NCI-H2171 treated with DMSO at 0.1 percent for 48 hours (cell line): ENCODE measurements at regions not wholly inside any gene's neighbourhood (a gene's known extent, or its start where the extent isn't known, plus 50 kb on each side); places are given as distances from the start of the nearest gene placed in this dataset.

ENCODE experiments used
- DNase-seq: peaks from one replicate; lab custom pipeline; 2025; lab: John Stamatoyannopoulos, UW

DNA sequence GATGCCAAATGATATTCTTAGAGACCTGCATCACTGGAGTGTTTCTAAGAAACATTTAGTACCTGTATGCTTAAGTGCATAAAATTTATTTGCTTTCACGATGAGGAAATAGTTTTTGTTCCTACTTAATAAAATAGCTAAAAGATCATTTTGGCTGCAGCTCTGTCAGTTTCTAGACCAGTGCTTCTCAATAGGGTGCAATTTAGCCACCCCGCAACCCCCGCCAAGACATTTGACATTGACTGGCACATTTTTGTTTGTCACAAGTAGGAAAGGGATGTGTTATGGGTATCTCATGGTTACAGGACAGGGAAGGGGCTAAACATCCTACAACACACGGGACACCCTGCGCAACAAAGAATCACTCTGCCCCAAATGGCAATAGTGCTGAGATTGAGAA, 335.7 kb upstream of the HSF2 start:
- no peak for DNase-seq

DNA sequence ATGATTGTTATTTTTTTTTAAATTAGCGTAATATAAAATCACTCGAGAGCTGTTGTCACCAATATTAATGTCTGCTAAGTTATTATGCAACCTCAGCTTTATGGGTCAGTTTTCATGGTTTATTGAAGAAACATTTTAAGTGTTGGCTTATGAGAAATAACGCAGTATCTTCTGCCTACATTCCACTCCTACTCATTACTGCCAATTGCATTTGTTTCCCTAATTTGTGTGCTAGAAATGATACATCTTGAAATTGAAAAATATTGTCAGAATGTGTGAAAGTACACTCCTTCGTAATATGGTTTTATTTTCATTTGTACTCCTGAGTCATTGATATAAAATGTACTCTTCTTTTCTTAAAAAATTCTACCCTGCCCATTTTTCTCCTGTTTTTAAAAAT, 333.3 kb upstream of the HSF2 start:
- DNase-seq = no peak

DNA sequence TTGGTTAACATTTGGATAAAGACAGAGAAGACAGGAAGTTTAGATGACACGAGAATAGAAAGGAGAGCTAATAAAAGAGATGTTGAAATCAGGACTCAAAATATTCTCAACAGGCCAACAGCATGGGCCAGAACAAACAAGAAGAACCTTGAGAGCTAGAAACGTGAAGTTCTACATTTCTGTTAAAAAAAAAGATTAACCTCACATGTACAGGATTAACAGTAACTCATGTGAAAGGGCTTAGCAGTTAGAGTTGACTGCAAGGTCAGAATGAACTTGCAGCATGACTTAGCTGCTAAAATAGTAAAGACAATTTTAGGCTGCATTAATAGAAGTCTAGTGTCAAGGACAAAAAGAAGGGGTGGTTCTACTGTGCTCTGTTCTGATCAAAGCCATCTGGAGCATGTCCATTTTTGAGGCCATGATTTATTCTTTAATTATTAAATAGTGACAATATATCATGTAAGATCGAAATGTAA, 331.1 kb upstream of the HSF2 start:
- no peak for DNase-seq

DNA sequence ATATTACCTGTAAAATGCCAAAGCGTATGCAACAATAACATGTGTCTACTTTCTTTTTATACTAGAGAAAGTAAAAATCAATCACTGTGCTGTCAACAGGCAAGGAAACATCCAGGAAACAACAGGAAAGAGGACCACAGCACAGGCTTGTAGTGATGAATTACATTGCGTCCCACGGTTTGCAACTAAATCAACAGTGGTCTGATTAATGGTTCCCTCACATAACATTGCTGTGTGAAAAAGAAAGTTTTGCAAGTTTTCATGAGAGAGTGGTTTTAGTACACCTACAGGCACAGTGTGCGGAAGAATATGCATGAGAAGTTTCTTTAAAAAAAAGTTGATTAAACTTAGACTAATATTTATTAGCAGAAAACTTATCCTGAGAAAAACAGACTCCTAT, 329.5 kb upstream of the HSF2 start:
- no peak for DNase-seq

DNA sequence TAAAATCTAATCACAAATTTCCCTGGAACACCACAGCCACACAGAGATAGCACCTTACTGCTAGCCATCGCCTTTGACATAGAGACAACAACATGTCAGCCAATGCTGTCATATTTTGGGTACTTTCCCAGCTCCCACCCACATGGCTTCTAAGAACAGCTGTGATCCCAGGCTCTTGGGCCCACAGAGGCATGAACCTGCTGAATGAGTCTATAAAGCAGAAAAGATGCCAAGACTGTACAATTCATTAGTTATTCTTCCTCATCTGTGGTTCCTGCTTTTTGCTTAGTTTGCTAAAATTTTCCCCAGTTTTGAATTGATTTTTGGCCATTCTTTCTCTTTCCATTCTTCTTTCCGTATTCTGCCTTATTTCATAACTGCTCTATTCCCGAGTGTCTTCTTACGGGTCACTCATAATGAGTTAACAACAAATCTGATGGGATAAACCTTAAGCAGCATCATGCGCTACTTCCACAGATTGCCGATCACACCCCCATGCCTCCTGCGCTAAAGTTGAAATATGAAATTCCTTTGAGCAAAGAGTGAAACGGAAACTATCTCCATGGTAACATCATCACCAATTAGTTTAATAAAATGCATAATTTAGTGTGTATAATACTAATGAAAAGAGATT, 327.3 kb upstream of the HSF2 start:
- DNase-seq = no peak

DNA sequence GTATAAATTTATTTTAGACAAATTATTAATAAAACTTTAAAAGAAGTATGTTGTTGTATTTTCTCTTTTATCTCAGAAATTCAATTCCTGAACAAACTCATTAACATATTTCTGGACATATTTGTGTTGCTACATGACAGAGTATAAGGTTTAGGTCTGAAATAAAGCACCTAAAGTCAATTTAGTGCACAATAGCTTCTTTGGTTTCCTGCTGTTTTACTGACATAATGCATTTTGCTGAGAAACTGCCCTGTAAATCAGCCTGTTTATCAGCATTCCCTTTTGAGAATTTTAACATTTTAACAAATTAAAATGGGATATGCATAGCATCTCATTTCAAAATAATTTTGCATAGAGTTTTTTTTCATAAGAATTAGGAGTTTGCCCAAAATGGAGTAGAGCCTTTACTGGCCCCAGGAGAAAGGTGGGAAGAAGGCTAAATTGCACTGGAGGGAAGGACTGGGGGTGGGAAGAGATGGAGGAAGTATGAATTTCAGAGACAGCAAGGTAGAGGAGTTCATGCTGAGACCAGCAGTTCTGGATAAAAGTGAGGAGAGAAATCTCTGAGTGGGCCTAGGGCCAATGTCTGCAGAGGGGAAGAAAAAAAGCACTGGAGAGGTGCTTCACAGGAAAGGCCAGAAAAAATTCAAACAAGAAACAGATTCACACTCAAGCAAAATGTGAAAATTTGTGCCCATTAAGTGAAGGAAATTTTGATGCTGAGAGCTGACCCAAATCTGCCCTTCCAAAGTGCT, 324.2 kb upstream of the HSF2 start:
- no peak for DNase-seq

DNA sequence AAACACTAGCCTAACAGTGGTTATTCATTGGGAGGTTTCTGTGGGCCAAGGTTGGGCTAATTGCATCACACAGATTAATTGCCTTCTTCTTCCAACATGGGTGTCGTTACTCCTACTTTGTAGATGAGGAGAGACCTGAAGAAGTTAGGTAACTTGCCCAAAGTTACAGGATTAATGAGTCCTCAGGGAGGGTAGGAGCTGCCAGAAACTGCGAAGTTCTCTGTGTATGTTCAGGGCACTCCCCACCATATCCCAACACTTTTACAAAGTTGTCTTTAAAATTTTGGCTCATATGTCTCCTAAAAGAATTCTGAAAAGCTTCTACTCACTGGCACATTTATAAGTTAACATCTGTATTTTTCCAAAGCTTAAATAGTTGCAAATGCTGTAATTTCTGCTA, 323.5 kb upstream of the HSF2 start:
- DNase-seq = no peak

DNA sequence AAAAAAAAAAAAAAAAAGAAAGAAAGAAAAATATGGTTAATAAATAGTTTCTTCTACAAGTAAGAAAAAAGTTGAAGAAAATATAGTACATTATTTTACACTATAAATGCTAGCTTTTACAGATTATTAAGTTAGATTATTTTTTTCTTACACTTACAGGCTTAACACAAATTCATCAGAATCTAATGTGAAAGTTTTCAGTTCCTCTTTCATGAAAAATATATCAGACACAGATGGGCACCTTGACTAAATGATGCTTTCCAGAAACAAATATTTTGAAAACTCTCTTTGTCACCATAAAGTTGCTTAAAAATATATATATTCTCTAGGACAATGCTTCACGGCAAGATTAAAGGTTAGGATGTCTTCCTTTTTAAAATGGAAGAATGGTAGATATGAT, 321.8 kb upstream of the HSF2 start:
- DNase-seq = no peak

DNA sequence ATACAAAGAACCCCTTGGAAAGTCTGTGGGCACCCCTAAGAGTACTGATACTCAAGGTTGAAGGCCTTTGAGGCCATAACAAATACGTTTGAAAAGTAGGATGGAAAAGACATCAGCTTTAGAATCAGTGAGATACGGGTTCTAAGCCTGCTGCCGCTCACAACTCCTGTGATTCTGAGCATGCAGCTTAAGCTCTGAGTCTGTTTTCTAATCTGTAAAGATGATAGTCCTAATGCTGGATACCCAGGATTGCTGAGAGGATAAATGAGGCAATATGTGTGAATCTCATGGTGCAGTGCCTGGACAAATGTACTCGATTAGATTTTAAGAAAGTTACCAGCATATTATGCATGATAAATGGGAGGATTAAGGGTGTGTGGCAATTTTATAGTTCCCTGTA, 321.0 kb upstream of the HSF2 start:
- DNase-seq = no peak

DNA sequence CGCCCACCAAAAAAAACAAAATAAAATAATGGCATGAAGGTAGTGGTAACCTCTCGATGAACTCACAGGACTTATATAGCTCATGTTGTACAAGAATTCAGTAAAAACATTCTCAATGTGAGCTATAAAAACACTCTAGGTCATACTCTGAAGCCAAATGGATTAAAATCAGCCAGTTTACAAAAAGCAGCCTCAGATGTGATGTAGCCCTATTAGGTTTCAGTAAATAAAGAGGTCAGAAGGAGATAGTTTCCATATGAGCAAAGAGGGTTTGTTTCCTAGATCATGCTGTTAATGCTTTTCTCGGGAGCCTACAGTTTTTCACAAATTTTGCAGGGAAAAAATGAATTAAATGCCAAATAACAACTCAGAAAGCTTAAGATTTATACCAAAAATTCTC, 319.5 kb upstream of the HSF2 start:
- DNase-seq = no peak

DNA sequence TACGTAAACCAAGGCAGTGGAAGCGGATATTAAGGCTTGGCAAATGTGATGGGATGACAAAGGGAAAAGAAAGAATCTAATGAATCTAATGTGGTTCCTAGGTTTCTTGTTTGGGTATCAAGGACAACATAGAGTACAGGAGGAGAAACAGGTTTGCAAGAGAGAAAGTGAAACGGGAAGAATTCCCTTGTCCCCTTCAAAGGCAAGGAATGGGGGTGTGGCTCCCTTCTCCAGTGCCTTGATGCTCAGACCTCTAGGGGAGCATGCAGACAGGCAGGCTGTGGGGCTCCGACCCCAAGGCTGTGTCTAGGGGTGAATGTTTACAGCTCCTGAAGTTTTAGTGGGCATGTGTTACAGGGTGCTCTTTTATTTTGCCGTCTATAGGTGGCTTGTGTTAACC, 317.5 kb upstream of the HSF2 start:
- no peak for DNase-seq

DNA sequence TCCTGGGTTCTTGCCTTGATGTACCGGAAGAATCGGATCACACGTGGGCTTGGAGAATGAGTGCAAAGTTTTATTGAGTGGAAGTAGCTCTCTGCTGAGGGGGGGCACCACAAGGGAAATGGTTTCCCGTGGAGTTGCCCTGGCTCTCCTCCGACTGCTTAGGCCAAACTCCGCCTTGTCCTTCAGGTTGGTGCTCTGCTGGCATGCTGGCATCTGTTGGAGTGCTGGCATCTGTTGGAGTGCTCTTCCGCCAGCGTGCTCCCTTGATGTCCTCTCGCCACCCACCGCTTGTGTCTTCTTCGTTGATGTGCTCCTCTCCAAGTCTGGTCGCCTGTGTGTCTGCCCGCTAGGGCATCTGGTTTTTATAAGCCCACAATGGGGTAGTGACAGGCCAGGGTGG, 317.1 kb upstream of the HSF2 start:
- DNase-seq = no peak

DNA sequence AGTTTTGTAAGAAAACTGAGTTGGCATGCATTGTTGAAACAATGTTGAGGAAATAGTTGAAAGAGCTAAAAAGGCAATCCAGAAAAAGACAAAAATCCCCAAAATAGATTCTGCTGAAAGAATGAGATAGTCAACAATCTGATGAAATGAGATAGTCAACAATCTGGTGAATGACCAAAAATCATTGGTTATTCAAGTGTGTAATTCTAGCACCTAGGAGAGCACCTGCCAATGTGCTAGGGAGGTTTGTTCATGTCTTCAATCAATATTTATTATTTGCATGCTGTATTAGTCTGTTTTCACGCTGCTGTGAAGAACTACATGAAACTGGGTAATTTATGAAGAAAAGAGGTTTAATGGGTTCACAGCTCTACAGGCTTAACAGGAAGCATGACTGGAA, 307.1 kb upstream of the HSF2 start:
- no peak for DNase-seq

DNA sequence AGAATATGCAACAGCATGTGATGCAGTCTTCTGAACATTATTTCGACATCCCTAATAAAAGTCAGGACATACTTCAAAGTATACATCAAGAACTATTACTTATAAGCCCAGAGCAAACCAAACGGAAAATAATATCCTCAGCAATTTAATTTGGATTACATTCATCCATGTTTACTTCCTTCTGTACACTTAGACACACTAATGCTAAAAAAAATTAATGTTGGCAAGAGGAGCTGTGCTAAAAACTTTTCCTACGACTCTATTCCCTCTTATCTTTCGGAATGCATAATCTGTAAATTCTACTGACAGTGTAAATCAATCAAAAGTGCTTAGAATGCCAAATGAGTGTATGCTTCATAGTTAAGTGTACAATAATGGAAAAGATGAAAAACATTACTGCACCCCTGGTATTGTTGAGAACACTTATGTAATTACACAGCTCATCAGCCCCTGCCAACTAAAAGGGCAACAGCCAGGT, 301.2 kb upstream of the HSF2 start:
- no peak for DNase-seq

DNA sequence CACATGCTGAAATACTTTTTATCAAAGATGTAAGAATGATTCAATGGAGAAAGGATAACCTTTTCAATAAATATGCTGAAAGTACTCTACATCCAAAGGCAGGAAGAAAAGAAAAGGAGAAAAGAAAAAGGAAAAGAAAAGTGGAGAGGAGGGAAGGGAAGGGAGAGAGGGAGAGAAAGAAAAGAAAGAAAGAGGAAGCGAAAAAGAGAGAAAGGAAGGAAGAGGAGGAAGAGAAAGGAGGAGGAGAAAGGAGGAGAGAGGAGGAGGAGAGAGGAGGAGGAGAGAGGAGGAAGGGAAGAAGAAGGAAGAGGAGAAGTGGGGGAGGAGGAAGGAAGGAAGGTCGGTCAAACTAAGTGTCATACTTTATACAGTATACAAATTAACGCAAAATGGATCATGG, 297.4 kb upstream of the HSF2 start:
- DNase-seq = no peak

DNA sequence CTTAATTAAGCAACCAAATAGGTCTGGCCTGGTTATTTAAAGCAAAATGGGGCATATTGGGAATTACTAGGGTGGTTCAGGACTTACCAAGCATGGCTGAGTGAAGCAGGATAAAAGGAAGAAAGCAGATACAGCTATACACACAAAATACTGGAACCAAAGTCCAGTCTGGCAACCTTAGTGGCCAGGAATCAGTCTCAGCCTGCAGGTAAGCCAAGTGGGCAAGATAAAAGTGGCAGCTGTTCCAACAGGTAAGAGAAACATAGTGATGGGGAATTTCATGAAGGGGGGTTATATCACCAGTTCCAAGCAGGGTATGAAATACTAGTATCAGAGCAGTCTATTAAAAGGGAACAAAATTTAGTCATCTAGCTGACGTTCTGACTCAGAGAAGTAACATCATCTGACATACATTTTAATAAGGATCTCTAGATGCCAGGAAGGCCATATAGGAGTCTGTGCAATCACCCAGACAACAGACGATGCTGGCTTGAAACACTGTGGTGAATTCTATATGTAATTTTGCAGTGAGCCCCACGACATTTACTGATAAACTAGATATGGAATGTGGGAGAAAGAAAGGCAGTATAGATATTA, 292.1 kb upstream of the HSF2 start:
- no peak for DNase-seq

DNA sequence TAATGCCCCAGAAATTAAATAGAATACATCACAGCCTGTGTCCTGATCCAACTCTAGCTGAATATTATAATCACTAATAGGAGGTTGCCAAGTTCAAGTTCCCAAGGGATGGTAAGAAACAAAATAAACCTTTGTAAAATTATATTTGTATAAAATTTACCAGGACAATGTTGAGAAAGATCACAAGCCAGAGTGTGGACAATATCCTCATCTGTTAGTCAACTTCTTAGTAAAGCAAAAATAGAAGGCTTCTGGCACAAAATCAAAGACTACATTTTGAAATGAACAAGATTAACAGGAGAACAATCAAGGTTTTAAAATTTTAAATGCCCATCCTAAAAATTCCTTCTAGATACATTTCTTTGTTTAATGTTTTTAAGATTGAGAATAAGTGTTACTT, 290.4 kb upstream of the HSF2 start:
- DNase-seq = no peak

DNA sequence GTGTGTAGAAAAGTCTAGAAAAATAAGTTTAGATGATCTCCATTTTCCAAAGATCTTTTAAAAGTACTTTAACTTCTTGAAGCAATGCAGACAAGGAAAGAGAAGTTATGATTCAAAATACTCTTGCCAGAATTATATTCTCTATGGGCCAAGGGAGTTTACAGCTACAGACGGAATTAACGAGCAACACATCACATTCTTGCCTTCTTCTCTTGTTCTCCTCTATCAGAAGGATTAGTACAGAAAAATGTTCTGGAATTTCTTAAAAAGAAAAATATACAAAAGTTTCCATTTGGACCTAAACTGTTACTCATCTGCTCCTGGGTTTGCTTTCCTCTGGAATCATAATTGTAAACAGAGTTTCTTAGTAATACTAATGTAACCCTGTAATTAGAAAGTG, 284.7 kb upstream of the HSF2 start:
- DNase-seq = no peak

DNA sequence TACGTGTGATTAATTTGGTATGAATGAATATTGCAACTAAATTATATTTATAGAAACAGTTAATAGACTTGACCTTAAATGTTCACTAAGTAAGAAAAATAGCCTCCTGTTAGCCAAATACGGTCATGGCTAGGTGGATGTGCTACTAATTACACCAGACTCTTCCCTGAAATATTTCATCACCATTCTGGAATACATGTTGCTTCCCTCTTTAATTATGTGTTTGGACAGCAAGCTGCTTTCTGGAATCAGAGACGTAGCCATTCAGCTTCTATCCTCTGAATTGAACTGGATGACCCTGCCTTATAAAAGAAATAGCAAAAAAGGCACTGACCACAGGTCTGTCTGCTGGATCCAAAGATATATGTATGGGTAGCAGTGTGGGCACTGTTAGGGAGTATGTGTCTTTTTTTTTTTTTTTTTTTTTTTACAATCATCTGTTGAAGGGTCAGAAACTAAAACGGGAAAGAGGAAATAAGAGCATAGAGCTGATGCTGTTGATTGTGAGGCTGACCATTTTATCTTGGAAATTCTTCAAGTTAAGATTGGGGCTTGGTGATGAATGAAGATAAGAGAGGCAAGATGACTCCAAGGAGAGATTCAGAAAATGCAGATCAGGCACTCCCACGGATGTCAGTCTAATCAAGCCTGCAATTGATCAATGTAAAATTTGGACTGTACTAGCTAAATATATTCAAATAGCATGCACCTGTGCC, 283.2 kb upstream of the HSF2 start:
- DNase-seq = no peak

DNA sequence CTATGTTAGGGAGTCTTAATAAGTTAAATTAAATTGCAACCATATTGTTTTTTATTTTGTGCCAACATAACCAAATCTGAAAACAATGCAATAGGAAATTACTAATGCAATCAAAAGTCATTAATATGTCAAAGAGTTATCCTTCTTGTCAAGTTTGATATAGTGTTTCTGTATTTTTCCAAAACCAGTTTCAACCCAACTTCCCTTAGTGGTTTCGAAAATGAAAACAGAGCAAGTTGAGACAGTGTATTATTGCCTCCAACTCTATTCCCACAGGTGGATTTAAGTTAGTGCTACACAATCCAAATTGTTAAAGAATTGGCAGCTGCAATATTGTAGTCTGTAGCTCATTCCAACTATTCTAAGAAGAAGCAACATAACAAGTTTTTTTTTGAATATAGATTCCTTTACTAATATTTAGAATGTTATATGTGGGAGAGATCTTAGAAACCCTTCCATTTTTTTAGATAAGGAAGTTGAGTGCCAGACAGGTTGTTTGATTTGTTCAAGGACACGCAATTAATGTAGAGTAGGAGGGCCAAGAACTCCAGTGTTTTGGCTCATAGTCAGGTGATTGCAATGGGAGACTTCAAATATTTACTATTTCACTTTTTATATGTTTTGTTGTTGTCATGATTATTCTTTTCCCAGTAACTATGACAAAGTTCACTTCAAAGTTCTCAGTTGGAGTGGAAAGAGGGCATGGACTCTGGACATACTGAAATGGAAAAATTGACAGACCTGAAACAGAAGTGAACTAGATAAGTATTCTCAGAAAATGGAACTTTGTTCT, 282.4 kb upstream of the HSF2 start:
- DNase-seq = no peak

DNA sequence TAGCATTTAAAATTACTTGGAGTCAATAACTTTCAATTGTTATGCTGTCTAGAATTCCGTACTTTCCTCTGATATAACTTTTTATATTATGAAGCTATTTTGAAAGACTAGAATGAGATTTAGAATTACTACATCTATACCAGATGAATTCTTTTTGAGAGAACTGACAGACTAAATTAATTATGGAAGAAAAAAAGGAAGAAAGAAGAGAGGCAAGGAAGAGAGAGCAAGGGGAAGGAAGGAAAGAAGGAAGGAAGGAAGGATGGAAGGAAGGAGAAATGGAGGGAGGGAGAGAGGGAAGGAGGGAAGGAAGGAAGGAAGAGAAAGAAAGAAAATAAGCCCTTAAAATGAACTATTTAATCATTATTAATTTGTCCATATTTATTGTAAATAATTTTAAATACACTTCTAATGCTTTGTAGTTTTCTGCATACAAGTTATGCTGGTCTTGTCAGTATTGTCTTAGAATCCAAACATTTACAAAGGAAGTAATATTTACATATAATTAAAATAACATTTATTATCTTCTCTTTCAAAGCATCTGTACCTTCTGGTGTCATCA, 280.4 kb upstream of the HSF2 start:
- no peak for DNase-seq

DNA sequence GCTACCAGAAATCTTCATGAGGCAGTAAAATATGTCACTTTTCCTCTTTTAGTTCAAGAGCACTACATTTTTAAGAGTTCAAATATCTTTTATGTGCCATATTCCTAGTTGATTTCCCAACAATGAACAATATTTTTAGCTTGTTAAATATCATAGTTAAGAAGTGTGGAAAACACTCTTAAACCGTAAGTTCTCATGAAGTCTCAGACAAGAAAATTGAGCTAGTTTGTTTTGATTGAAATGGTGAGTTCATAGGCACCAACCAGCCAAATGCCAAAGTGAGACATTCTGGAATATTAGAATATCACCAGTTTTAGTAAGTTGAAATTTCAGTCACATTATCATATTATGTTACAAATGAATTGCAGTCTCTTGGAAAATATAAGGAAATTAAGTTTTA, 277.2 kb upstream of the HSF2 start:
- no peak for DNase-seq
